ENCODE measurements at regions not wholly inside any gene's neighbourhood (a gene's known extent, or its start where the extent isn't known, plus 50 kb on each side); places are given as distances from the start of the nearest gene placed in this dataset.
"Not testable (repeated sequence)": the region's sequence is repeated elsewhere in the genome, so short reads cannot be mapped to it uniquely, and the experiment has no call there.

- no peaks in the 10 kb centered on the region for H3K4me1 ChIP-seq
- ATAC-seq: no peak
- no peak overlapping the region for H3K4me3 ChIP-seq
- no peak for TF ChIP-seq CTCF (IDR thresholded peaks at IDR 0.05 in 4 of 5, conservative IDR thresholded peaks at IDR 0.05 in 1 of 5)
- TF ChIP-seq POLR2A (IDR thresholded peaks at IDR 0.05): no peak
- in situ Hi-C loops (cut with MboI; ENCODE audit: low sequenced_read_pairs in 4 of 4) (no loop called here), intact Hi-C loops (cut with DNase I; ENCODE audit: low total_unique reads) (no loop called here)
- no peak overlapping the region for H3K27ac ChIP-seq
- DNase-seq: no peak
- H3K27me3 ChIP-seq: no peaks in the 10 kb centered on the region
- no peaks in the 10 kb centered on the region for H3K36me3 ChIP-seq
- H3K9me3 ChIP-seq: no peaks in the 10 kb centered on the region
Observed at GRCh38 chr20:4470375-4470774, 215.9 kb upstream of the PRNP start.

GRCh38 chr20:4469910-4470309 lies 216.3 kb upstream of the PRNP start:
- H3K4me1 ChIP-seq: no peaks in the 10 kb centered on the region
- DNase-seq: no peak
- ATAC-seq: no peak
- H3K27ac ChIP-seq: no peak overlapping the region
- no peaks in the 10 kb centered on the region for H3K27me3 ChIP-seq
- no peak overlapping the region for H3K4me3 ChIP-seq
- in situ Hi-C loops (cut with MboI; ENCODE audit: low sequenced_read_pairs in 4 of 4): no loop called here
- no peaks in the 10 kb centered on the region for H3K36me3 ChIP-seq
- TF ChIP-seq POLR2A (IDR thresholded peaks at IDR 0.05): no peak
- TF ChIP-seq CTCF (IDR thresholded peaks at IDR 0.05 in 4 of 5, conservative IDR thresholded peaks at IDR 0.05 in 1 of 5): no peak
- intact Hi-C loops (cut with DNase I; ENCODE audit: low total_unique reads): no loop called here
- H3K9me3 ChIP-seq: no peaks in the 10 kb centered on the region

- Histone ChIP-seq H3K4me1 (no peaks in the 10 kb centered on the region), H3K36me3 (no peaks in the 10 kb centered on the region), H3K27me3 (no peaks in the 10 kb centered on the region), H3K9me3 (no peaks in the 10 kb centered on the region), H3K4me3 (no peak overlapping the region), H3K27ac (no peak overlapping the region)
- no peak for ATAC-seq
- no peak for DNase-seq
- in situ Hi-C loops (cut with MboI; ENCODE audit: low sequenced_read_pairs in 4 of 4): no loop called here
- intact Hi-C loops (cut with DNase I; ENCODE audit: low total_unique reads): no loop called here
- TF ChIP-seq CTCF (IDR thresholded peaks at IDR 0.05 in 4 of 5, conservative IDR thresholded peaks at IDR 0.05 in 1 of 5): no peak
- no peak for TF ChIP-seq POLR2A (IDR thresholded peaks at IDR 0.05)
Observed at GRCh38 chr20:4468114-4468513, 218.1 kb upstream of the PRNP start.

- Histone ChIP-seq H3K36me3 (no peaks in the 10 kb centered on the region), H3K27me3 (no peaks in the 10 kb centered on the region), H3K9me3 (no peaks in the 10 kb centered on the region), H3K4me1 (no peaks in the 10 kb centered on the region), H3K27ac (no peak overlapping the region), H3K4me3 (no peak overlapping the region)
- intact Hi-C loops (cut with DNase I; ENCODE audit: low total_unique reads): no loop called here
- ATAC-seq (no peak), DNase-seq (no peak)
- in situ Hi-C loops (cut with MboI; ENCODE audit: low sequenced_read_pairs in 4 of 4): no loop called here
- TF ChIP-seq POLR2A (IDR thresholded peaks at IDR 0.05): no peak
Observed at GRCh38 chr20:4465855-4466545, 216.9 kb upstream of the ADRA1D start.

GRCh38 chr20:4465212-4465611 lies 216.1 kb upstream of the ADRA1D start:
- Histone ChIP-seq H3K9me3 (no peaks in the 10 kb centered on the region), H3K4me3 (no peak overlapping the region), H3K4me1 (no peaks in the 10 kb centered on the region), H3K27ac (no peak overlapping the region), H3K27me3 (no peaks in the 10 kb centered on the region), H3K36me3 (no peaks in the 10 kb centered on the region)
- in situ Hi-C loops (cut with MboI; ENCODE audit: low sequenced_read_pairs in 4 of 4): no loop called here
- DNase-seq: no peak
- intact Hi-C loops (cut with DNase I; ENCODE audit: low total_unique reads): no loop called here
- no peak for TF ChIP-seq CTCF (IDR thresholded peaks at IDR 0.05 in 4 of 5, conservative IDR thresholded peaks at IDR 0.05 in 1 of 5)
- TF ChIP-seq POLR2A (IDR thresholded peaks at IDR 0.05): no peak
- no peak for ATAC-seq

- not testable (repeated sequence) for ATAC-seq
Observed at GRCh38 chr20:4462801-4463200, 213.7 kb upstream of the ADRA1D start.

More at GRCh38 chr20:4462801-4463200, 213.7 kb upstream of the ADRA1D start:
- intact Hi-C loops (cut with DNase I; ENCODE audit: low total_unique reads); H3K9me3 ChIP-seq; H3K4me3 ChIP-seq; H3K27ac ChIP-seq; H3K4me1 ChIP-seq; H3K27me3 ChIP-seq; in situ Hi-C loops (cut with MboI; ENCODE audit: low sequenced_read_pairs in 4 of 4); H3K36me3 ChIP-seq; DNase-seq: not testable (repeated sequence)

Data from gastrocnemius medialis (tissue), 4 donors.